GM19455 (cell line): ENCODE measurements at regions not wholly inside any gene's neighbourhood (a gene's known extent, or its start where the extent isn't known, plus 50 kb on each side); places are given as distances from the start of the nearest gene placed in this dataset.

ENCODE experiments used
- ATAC-seq: cut with Tn5 transposase; IDR thresholded peaks from one replicate; pipeline ENCODE4 v1.9.1; 2021; ENCODE audit not compliant: unreplicated experiment

GRCh38 chr5:4542145-4542778 is 597.9 kb upstream of the ADAMTS16 start:
- no peak for ATAC-seq

DNA sequence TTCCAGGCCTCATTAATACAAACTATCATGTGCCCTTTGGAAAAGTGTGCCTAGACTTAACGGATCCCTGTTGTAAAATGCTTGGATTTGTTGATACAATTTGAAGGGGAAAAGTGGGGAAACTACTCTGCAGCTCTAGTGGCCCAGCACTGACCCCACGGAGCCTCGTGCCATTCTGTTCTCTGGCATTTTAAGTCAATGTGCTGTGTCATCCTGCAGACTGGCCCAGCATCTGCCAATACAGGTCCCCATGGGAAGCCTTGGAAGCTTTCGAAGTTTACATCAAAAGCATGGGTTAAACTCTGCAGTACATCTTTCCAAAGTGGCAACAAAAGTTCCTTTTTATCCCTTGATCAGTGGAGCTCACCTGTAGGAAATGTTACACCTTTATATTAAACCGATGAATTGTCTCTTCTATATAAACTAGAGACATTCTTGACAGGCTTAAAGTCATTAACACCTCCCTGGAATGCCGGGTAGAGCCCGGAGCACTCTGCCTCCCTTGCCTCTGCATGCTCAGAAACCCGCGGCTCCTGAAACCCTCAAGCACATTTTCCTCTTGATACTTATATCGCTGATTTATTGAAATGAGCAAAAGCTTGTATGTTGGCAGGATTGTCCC is 596.0 kb upstream of the ADAMTS16 start:
- no peak for ATAC-seq

GRCh38 chr5:4547547-4547946 is 592.6 kb upstream of the ADAMTS16 start:
- ATAC-seq, result no peak

DNA sequence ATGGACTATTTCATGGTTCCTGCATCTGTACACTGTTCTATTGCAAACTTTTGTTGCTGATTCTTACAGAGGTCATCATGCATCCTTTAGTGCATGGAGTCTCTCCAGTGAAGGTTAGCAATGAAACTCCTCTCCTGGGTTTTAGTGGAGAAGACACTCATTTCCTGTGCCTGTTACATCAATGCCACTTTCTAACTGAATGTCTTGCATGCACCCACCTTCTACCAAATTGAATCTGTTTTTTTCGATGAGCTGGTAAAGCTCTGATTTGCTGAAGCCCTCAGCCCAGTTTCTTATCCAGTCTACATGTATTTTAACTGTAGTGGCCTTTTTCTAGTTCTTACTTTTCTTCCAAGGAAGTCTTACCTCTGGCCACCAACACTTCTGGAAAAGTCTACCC is 591.8 kb upstream of the ADAMTS16 start:
- ATAC-seq, result no peak

DNA sequence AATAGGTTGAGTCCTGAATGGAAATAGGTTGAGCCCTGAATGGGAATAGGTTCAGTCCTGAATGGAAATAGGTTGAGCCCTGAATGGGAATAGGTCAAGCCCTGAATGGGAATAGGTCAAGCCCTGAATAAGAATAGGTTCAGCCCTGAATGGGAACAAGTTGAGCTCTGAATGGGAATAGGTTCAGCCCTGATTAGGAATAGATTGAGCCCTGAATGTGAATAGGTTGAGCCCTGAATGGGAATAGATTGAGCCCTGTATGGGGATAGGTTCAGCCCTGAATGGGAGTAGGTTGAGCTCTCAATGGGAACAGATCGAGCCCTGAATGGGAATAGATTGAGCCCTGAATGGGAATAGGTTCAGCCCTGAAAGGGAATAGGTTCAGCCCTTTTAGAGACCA is 590.8 kb upstream of the ADAMTS16 start:
- no peak for ATAC-seq

DNA sequence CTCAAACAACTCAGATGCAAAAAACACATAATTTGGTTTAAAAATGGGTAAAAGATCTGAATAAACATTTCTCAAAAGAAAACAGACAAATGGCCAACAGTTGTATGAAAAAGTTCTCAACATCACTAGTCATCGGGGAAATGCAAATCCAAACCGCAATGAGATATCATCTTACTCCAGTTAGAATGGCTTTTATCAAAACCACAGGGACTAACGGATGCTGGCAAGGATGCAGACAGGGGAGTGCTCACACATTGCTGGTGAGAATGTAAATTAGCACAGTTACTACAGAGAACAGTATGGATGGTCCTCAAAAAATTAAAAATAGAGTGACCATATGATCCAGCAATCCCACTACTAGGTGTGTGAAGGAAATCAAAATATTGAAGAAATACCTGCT is 589.1 kb upstream of the ADAMTS16 start:
- ATAC-seq, result no peak

DNA sequence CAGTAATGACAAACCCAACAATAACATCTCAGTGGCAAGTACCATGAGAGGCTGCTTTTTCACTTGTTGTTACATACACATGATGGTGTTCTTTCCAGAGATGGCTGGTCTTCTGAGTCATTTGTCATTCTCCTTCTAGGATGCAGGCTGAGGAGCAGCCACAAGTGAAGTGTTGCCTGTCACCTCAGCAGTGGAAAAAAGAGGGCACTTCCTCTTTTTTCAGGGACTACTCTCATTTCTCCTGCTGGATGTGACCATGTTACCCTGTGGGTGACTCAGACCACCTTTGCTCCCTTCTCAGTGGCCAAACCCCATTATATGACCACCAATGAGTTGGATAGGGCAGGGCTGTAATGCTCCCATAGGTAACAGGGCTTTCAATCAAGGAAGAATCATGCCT is 587.0 kb upstream of the ADAMTS16 start:
- ATAC-seq, result no peak

DNA sequence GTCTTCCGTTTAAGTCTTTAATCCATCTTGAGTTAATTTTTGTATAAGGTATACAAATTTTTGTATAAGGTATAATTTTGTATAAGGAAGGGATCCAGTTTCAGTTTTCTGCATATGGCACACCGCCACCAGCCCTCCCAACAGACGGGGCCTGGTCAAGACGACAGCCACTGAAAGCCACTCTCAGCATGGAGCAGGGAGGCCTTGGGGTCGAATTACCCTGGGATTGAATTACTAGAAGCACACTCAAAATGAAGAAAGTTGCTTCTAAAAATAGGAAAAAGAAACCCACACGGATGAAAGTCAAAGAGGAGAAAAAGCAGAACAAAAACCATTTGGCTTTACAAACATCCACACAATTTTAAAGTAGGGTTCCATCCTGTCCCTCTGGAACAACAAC is 586.2 kb upstream of the ADAMTS16 start:
- no peak for ATAC-seq

GRCh38 chr5:4555725-4556285 is 584.3 kb upstream of the ADAMTS16 start:
- ATAC-seq, result no peak

DNA sequence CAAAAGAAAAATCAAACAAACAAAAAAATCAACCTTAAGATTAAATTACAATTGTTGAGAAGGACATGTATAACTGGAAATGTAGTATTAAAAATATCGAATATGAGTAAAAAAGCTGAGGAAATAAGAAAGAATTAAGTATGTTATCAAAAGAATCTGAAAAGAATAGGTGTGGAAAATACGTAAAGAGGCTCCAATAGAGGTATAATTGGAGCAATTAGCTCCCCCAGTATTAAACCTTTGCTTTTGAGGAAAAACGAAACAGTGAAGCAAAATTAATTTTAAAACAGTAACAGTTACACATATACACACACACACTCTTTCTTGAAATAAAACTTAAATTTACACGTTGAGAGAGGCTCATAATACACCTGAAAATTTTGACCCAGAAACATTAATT is 578.7 kb upstream of the ADAMTS16 start:
- ATAC-seq, result no peak

DNA sequence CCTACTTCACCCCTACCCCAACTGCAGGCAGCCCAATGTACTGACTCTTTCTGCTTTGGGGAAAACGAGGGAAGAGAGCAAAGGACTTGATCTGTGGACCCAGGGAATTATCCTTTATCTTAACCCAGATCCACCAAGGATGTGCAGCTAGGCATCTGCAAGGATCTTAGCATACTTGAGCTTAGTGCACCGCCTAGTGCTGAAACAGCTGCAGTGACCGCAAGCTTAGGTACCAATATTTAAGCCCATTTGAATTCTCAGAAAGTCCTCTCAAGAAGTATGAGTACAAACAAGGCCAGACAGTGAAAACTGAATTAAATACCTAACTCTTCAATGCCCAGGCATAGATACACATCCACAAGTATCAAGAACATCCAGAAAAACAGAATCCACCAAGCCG is 576.7 kb upstream of the ADAMTS16 start:
- ATAC-seq, result no peak

- ATAC-seq, result no peak
Measured at GRCh38 chr5:4570047-4570995, 569.8 kb upstream of the ADAMTS16 start.

DNA sequence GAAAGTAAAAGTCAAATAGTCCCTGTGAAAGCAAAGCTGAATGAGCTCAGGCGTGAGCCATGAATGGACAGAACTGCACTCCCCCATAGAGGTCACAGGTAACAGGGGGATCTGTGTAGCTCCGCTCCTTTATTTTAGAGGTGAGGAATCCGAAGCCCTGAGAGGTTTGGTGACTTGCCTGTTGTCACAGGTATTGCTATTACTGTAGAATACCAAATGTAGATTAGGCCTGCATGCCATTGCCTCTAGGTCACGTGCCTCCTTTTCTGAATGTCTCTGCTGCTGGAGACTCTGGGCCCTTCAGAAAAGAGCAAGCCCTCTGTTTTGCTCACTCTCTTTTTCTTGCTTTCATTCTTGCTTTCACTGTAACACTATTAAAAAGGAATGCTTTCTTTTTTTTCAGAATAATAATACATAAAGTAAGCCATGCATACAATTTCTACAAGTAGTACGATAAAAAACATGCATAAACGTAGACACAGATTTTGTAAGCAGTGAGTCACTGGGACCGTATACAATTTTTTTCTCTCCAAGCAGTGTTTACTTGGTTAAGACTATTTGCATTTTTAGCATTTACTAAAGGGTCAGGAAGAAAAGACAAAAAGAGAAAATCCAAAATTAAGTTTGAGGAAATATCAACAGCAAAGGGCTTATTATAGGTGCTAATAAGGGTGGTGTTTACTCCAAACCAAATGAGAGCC is 568.7 kb upstream of the ADAMTS16 start:
- ATAC-seq, result no peak

DNA sequence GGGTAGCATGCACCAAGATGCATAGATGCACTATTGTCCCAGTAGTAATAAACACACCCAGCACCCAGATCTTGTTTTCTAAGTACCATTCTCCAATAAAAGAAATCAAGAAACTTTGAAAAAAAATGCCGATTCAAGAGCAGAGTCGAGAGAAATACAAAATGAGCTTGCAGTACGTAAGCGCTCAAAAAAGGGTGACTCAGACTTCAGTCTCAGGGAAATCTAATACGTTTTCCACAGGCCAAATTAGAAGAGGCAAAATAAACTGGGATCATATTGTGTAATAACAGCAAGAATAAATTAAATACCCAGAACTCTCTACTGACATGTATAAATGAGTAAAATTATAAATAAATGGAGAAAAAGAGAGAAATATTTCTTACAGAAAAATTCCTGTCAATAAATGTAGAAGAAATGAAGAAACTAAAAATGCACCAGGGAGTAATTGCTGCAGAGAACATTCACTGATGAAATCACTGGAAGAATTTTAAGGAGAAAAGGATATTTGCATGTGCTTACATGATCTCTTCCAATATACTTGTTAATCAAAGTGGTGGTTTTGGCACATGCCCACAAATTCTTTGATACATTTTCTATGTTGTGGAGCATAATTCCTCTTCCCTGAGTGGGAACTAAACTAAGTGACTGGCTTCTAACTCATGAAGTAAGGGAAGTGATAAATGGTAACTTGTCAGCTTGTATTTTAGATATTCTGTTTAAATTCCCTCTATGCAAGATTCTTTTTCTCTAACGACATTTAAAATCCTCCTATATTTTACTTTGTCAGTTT is 567.6 kb upstream of the ADAMTS16 start:
- ATAC-seq, result no peak

- ATAC-seq, result no peak
Measured at GRCh38 chr5:4575608-4576007, 564.5 kb upstream of the ADAMTS16 start.

DNA sequence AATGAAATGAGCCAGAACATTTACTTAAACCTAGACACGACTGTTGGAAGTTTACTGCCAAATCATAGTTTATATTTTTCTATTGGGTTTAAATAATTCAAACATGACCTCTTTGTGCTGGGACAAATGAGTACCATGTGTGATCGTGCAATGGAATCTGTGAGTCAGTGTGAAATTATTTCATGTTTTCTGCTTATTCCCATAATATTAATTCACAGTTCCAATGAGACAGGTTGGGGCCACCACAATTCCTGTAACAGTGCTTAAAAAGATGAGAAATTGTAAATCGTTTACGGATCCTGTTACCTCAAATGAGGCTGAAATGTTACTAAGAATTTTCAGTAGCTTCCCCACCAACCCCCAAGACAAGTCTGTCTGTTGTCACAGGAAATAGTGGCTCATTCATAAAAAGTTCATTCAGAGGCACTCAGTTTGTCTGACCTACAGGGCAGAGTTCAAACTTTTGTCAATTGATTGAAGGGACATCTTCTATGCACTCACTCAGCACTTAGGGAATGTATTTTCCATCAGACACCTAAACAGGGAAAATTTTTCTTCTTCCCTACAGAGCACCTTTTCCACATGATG is 563.9 kb upstream of the ADAMTS16 start:
- no peak for ATAC-seq

GRCh38 chr5:4576908-4577307 is 563.2 kb upstream of the ADAMTS16 start:
- ATAC-seq, result no peak

GRCh38 chr5:4579679-4580078 is 560.5 kb upstream of the ADAMTS16 start:
- ATAC-seq, result no peak

DNA sequence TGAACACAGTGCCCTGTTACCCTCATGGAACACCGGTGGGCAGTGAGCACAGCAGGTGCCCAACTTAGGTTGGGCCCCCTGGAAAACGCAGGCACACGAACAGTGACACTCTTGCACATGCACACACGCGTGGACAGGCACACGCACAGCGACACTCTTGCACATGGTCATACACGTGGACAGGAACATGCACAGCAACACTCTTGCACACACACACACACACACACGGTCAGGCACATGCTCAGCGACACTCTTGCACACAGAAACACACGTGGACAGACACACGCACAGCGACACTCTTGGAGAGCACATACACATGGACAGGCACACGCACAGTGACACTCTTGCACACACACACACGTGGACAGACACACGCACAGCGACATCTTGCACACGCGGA is 559.4 kb upstream of the ADAMTS16 start:
- ATAC-seq, result no peak

- ATAC-seq, result no peak
Measured at GRCh38 chr5:4581289-4581688, 558.8 kb upstream of the ADAMTS16 start.
